ENCODE measurements at regions not wholly inside any gene's neighbourhood (a gene's known extent, or its start where the extent isn't known, plus 50 kb on each side); places are given as distances from the start of the nearest gene placed in this dataset.

DNA sequence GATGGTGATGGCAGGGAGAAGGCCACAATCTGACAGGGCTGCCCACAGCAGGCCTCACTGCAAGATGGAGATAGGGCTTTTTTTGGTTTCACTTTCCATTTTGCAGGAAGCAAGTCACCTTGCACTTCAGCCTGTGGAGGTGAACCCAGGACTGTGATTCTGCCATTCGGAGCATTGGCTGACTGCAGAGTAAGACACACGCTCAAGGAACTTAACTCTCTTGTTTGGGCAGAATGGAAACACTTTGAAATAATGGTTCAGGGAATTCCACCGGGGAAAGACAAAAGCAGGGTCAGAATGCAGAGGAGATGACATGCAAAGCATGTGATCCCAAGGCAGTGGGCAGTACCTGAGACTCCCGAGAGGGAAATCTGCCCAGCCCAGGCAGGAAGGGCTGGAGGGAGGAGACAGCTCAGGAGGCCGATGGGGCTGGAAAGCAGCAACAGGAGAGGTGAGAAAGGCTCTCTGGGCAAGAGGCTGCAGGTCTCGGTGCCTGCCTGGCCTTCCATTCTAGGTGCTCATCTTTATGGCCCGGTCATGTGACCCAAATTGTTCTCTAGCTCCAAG, 58.7 kb upstream of the PRMT8 start:
- peaks cover 7% of the 10 kb centered on the region for H3K27me3 Mint-ChIP-seq (ENCODE audit: insufficient read depth)
- Histone ChIP-seq H3K36me3 (ENCODE audit: control insufficient read depth, insufficient read depth, low read length) (no peaks in the 10 kb centered on the region), H3K27ac (ENCODE audit: low read depth, low read length) (no peak overlapping the region), H3K9ac (ENCODE audit: extremely low read depth, low read length, poor library complexity, severe bottlenecking) (no peak overlapping the region), H3K9me3 (ENCODE audit: control insufficient read depth, low read length) (peaks cover 27% of the 10 kb centered on the region), H3K4me1 (ENCODE audit: control insufficient read depth, insufficient read depth, low read length) (no peaks in the 10 kb centered on the region), H3K4me3 (ENCODE audit: low read length) (no peak overlapping the region), H3K27me3 (ENCODE audit: control insufficient read depth, insufficient read depth, low read length, poor library complexity, severe bottlenecking) (no peaks in the 10 kb centered on the region)
- TF ChIP-seq, protein P1, sequence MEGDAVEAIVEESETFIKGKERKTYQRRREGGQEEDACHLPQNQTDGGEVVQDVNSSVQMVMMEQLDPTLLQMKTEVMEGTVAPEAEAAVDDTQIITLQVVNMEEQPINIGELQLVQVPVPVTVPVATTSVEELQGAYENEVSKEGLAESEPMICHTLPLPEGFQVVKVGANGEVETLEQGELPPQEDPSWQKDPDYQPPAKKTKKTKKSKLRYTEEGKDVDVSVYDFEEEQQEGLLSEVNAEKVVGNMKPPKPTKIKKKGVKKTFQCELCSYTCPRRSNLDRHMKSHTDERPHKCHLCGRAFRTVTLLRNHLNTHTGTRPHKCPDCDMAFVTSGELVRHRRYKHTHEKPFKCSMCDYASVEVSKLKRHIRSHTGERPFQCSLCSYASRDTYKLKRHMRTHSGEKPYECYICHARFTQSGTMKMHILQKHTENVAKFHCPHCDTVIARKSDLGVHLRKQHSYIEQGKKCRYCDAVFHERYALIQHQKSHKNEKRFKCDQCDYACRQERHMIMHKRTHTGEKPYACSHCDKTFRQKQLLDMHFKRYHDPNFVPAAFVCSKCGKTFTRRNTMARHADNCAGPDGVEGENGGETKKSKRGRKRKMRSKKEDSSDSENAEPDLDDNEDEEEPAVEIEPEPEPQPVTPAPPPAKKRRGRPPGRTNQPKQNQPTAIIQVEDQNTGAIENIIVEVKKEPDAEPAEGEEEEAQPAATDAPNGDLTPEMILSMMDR (conservative IDR thresholded peaks at IDR 0.05), result no peak
- H3K4me1 Mint-ChIP-seq, result peaks cover 32% of the 10 kb centered on the region
- WGBS, 2 experiments (ENCODE audit: insufficient coverage in 1 of 2, insufficient read length in 1 of 2), result 70% methylated on average over 5 to 7 of the region's 7 CpGs
- peak; percentile 86 for DNase-seq
- H3K36me3 Mint-ChIP-seq (ENCODE audit: low read depth), result peaks cover 22% of the 10 kb centered on the region
- H3K27ac Mint-ChIP-seq, result peak overlapping the region; percentile 3
- peaks cover 34% of the 10 kb centered on the region for H3K9me3 Mint-ChIP-seq
- no peak overlapping the region for H3K4me3 Mint-ChIP-seq

DNA sequence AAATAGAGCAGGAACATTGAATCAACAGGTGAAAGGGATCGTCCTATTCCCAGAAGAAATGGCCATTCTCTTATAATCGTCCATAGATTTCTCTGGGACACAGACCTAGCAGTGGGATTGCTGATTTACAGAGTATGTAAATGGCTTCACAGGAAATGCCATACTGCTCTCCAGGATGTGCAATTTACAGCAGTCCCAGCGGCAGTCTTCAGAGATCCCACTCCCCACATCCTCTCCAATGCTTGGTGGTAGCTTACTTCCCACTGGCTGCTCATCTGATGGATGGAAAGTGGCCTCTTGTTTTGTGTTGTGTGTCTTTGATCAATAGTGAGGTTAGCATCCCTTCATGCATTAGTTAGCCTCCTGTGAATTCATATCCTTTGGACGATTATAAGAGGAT, 58.1 kb upstream of the PRMT8 start:
- Mint-ChIP-seq H3K4me3 (no peak overlapping the region), H3K36me3 (ENCODE audit: low read depth) (peaks cover 22% of the 10 kb centered on the region), H3K27me3 (ENCODE audit: insufficient read depth) (peaks cover 7% of the 10 kb centered on the region), H3K27ac (peak overlapping the region; percentile 3), H3K9me3 (peaks cover 34% of the 10 kb centered on the region), H3K4me1 (peaks cover 29% of the 10 kb centered on the region)
- no peak overlapping the region for H3K4me3 ChIP-seq (ENCODE audit: low read length)
- 57 to 63% methylated on average over 3 to 4 of the region's 4 CpGs for WGBS, 2 experiments (ENCODE audit: insufficient coverage in 1 of 2, insufficient read length in 1 of 2)
- no peak overlapping the region for H3K27ac ChIP-seq (ENCODE audit: low read depth, low read length)
- H3K36me3 ChIP-seq (ENCODE audit: control insufficient read depth, insufficient read depth, low read length), result no peaks in the 10 kb centered on the region
- no peaks in the 10 kb centered on the region for H3K27me3 ChIP-seq (ENCODE audit: control insufficient read depth, insufficient read depth, low read length, poor library complexity, severe bottlenecking)
- peak; percentile 47 for DNase-seq
- H3K9me3 ChIP-seq (ENCODE audit: control insufficient read depth, low read length), result peaks cover 27% of the 10 kb centered on the region
- H3K9ac ChIP-seq (ENCODE audit: extremely low read depth, low read length, poor library complexity, severe bottlenecking), result no peak overlapping the region
- no peaks in the 10 kb centered on the region for H3K4me1 ChIP-seq (ENCODE audit: control insufficient read depth, insufficient read depth, low read length)
- TF ChIP-seq, protein P1 (conservative IDR thresholded peaks at IDR 0.05), result no peak

DNA sequence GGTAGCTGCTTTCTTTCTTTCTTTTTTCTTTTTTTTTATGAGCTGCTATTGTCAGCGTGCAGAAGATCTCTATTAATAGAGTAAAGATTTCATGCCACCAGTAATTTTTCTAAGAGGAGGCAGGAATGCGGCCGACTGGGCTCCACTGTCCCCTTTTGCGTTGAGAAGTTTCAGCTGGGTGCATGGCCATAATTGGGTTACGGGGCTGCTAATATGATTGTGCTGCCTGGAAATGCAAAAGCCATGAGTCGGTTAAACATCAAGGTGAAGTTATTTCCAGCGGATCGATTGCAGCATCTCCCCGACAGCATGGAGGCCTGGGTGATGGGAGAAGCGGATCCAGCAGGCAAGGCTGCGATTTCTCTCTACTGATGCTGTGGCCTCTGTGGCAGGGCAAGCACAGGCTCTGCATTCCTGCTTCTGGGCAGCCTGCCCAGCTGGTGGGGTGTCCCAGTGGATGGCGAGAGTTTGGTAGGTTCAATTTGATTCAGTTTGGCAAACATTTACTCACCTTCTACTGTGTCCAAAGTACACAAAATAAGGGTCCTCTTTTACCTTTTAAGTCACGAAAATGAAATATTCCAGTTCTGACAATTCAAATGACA, 54.4 kb upstream of the PRMT8 start:
- no peak overlapping the region for H3K27ac Mint-ChIP-seq
- H3K4me1 Mint-ChIP-seq, result peaks cover 27% of the 10 kb centered on the region
- no peak overlapping the region for H3K4me3 Mint-ChIP-seq
- Histone ChIP-seq H3K9ac (ENCODE audit: extremely low read depth, low read length, poor library complexity, severe bottlenecking) (no peak overlapping the region), H3K9me3 (ENCODE audit: control insufficient read depth, low read length) (no peaks in the 10 kb centered on the region), H3K27ac (ENCODE audit: low read depth, low read length) (no peak overlapping the region), H3K4me1 (ENCODE audit: control insufficient read depth, insufficient read depth, low read length) (no peaks in the 10 kb centered on the region), H3K4me3 (ENCODE audit: low read length) (no peak overlapping the region), H3K36me3 (ENCODE audit: control insufficient read depth, insufficient read depth, low read length) (no peaks in the 10 kb centered on the region), H3K27me3 (ENCODE audit: control insufficient read depth, insufficient read depth, low read length, poor library complexity, severe bottlenecking) (no peaks in the 10 kb centered on the region)
- WGBS, 2 experiments (ENCODE audit: insufficient coverage in 1 of 2, insufficient read length in 1 of 2), result 86 to 91% methylated on average over 11 to 13 of the region's 13 CpGs
- no peaks in the 10 kb centered on the region for H3K9me3 Mint-ChIP-seq
- peak; percentile 35 for DNase-seq
- H3K36me3 Mint-ChIP-seq (ENCODE audit: low read depth), result no peaks in the 10 kb centered on the region
- H3K27me3 Mint-ChIP-seq (ENCODE audit: insufficient read depth), result no peaks in the 10 kb centered on the region
- TF ChIP-seq, protein P1 (conservative IDR thresholded peaks at IDR 0.05), result no peak
